ENCODE measurements at regions not wholly inside any gene's neighbourhood (a gene's known extent, or its start where the extent isn't known, plus 50 kb on each side); places are given as distances from the start of the nearest gene placed in this dataset.
"Not testable (repeated sequence)": the region's sequence is repeated elsewhere in the genome, so short reads cannot be mapped to it uniquely, and the experiment has no call there.

DNA sequence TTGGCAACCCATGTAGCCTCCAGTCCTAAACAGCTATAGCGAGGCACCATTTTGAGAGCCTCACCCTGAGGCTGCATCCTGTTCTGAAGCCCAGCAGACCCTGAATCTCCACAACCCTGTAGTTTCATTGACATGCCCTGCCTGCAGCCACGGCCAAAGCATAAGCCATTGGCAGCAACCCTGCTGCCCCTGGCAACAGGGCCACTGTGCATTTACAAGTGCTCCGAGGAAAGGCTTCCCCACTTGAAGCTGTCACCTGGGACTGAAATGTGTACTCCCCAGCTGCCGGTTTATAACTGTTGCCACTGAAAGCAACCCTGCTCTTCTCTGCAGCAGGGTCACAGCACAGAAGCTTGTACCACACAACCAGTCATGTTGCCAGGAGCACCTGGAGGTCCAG lies 124.2 kb upstream of the OLFM3 start:
- Histone ChIP-seq H3K36me3 (ENCODE audit: control insufficient read depth in 1 of 2, insufficient read depth in 2 of 2, low read length in 1 of 2) (no peaks in the 10 kb centered on the region), H3K27me3 (ENCODE audit: control insufficient read depth in 1 of 2, insufficient read depth in 2 of 2, low read length in 1 of 2) (no peaks in the 10 kb centered on the region), H3K27ac (ENCODE audit: low read depth in 1 of 2, low read length in 2 of 2) (no peak overlapping the region), H3K4me1 (ENCODE audit: control insufficient read depth in 1 of 2, insufficient read depth in 2 of 2, low read length in 2 of 2) (no peaks in the 10 kb centered on the region), H3K4me3 (ENCODE audit: low read length in 2 of 2) (no peak overlapping the region), H3K9me3 (ENCODE audit: control insufficient read depth, low read length) (peaks cover 1% of the 10 kb centered on the region)
- intact Hi-C loops (cut with DNase I): no loop called here
- ATAC-seq (ENCODE audit: low FRiP score) (no peak), DNase-seq (no peak)
- WGBS, 2 donors: 85 to 87% methylated on average over 4 of the region's 4 CpGs

DNA sequence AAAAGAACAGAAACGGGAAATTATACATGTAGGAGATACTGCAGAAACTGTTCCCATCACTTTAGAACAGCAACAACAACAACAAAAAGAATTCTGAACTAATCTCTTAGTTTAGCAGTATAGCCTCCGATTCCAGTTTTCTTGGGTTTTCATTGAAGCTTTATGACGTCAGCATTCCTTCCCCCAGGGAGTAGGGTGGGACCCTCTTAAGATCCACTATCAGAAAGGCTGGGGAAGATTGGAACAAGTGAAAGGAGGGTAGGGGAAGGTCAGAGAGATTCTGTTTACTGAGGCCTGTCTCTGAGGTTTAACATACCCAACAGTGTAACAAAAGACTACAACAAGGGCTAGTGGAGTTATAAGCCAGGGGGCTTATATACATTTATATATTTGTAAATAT lies 121.4 kb upstream of the OLFM3 start:
- no peaks in the 10 kb centered on the region for H3K27me3 ChIP-seq (ENCODE audit: control insufficient read depth in 1 of 2, insufficient read depth in 2 of 2, low read length in 1 of 2)
- intact Hi-C loops (cut with DNase I): no loop called here

DNA sequence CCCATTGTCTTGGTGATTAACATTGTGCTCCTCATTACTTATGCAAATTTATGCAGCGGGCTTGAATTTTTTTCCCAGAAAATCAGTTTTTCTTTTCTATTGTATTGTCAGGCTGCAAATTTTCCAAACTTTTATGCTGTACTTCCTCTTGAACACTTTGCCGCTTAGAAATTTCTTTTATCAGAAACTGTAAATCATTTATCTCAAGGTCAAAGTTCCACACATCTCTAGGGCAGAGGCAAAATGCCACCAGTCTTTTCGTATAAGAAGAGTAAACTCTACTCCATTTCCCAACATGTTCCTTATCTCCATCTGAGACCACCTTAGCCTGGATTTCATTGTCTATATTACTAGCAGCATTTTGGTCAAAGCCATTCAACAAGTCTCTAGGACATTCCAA lies 113.9 kb upstream of the OLFM3 start:
- WGBS, 2 donors: 73 to 77% methylated on average over 3 of the region's 3 CpGs

More for the DNA sequence above, 121.4 kb upstream of the OLFM3 start:
- Histone ChIP-seq H3K27ac (ENCODE audit: low read depth in 1 of 2, low read length in 2 of 2) (no peak overlapping the region), H3K4me3 (ENCODE audit: low read length in 2 of 2) (no peak overlapping the region), H3K36me3 (ENCODE audit: control insufficient read depth in 1 of 2, insufficient read depth in 2 of 2, low read length in 1 of 2) (no peaks in the 10 kb centered on the region), H3K4me1 (ENCODE audit: control insufficient read depth in 1 of 2, insufficient read depth in 2 of 2, low read length in 2 of 2) (no peaks in the 10 kb centered on the region), H3K9me3 (ENCODE audit: control insufficient read depth, low read length) (peaks cover 1% of the 10 kb centered on the region)
- ATAC-seq (ENCODE audit: low FRiP score) (no peak), DNase-seq (no peak)
- 46 to 49% methylated on average over 3 of the region's 3 CpGs for WGBS, 2 donors

DNA sequence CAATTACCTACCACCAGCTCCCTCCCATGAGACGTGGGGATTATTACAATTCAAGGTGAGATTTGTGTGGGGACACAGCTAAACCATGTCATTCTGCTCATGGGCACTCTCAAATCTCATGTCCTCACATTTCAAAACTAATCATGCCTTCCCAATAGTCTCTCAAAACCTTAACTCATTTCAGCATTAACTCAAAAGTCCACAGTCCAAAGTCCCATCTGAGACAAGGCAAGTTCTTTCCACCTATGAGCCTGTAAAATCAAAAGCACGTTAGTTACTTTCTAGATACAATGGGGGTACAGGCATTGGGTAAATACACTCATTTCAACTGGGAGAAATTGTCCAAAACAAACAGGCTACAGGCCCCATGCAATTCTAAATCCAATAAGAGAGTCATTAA lies 112.8 kb upstream of the OLFM3 start:
- H3K27ac ChIP-seq (ENCODE audit: low read depth in 1 of 2, low read length in 2 of 2); H3K36me3 ChIP-seq (ENCODE audit: control insufficient read depth in 1 of 2, insufficient read depth in 2 of 2, low read length in 1 of 2); H3K27me3 ChIP-seq (ENCODE audit: control insufficient read depth in 1 of 2, insufficient read depth in 2 of 2, low read length in 1 of 2); DNase-seq; H3K4me1 ChIP-seq (ENCODE audit: control insufficient read depth in 1 of 2, insufficient read depth in 2 of 2, low read length in 2 of 2); H3K9me3 ChIP-seq (ENCODE audit: control insufficient read depth, low read length); ATAC-seq (ENCODE audit: low FRiP score); H3K4me3 ChIP-seq (ENCODE audit: low read length in 2 of 2); intact Hi-C loops (cut with DNase I): not testable (repeated sequence)
- WGBS, 2 donors: 55 to 63% methylated on average over 2 of the region's 2 CpGs

More for the DNA sequence above, 113.9 kb upstream of the OLFM3 start:
- Histone ChIP-seq H3K4me1 (ENCODE audit: control insufficient read depth in 1 of 2, insufficient read depth in 2 of 2, low read length in 2 of 2) (no peaks in the 10 kb centered on the region), H3K27ac (ENCODE audit: low read depth in 1 of 2, low read length in 2 of 2) (no peak overlapping the region), H3K27me3 (ENCODE audit: control insufficient read depth in 1 of 2, insufficient read depth in 2 of 2, low read length in 1 of 2) (no peaks in the 10 kb centered on the region), H3K36me3 (ENCODE audit: control insufficient read depth in 1 of 2, insufficient read depth in 2 of 2, low read length in 1 of 2) (no peaks in the 10 kb centered on the region), H3K4me3 (ENCODE audit: low read length in 2 of 2) (no peak overlapping the region), H3K9me3 (ENCODE audit: control insufficient read depth, low read length) (no peaks in the 10 kb centered on the region)
- DNase-seq (no peak), ATAC-seq (ENCODE audit: low FRiP score) (no peak)
- intact Hi-C loops (cut with DNase I): no loop called here

DNA sequence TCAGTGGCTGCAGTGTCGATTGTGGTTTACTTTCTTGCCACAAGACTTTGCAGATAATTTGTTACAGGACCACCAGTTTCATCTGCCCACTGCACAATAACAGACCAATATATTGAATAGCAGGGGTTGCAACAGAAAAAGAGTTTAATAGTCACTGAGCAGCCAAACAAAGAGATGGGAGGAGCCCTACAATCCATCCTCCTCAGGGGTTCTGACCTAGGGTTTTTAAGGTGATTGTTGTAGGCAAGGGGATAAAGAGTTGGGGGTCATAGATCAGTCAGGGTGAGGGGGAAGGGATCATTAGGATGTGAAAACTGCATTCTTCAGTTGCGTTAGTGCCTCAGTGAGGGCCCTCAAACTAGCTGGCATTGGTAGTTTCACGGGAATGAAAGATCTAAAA lies 110.7 kb upstream of the OLFM3 start:
- H3K36me3 ChIP-seq (ENCODE audit: control insufficient read depth in 1 of 2, insufficient read depth in 2 of 2, low read length in 1 of 2): no peaks in the 10 kb centered on the region
- no peak for DNase-seq
- intact Hi-C loops (cut with DNase I): no loop called here
- H3K27me3 ChIP-seq (ENCODE audit: control insufficient read depth in 1 of 2, insufficient read depth in 2 of 2, low read length in 1 of 2): no peaks in the 10 kb centered on the region
- H3K4me3 ChIP-seq (ENCODE audit: low read length in 2 of 2): no peak overlapping the region
- H3K27ac ChIP-seq (ENCODE audit: low read depth in 1 of 2, low read length in 2 of 2): no peak overlapping the region
- no peak for ATAC-seq (ENCODE audit: low FRiP score)
- H3K4me1 ChIP-seq (ENCODE audit: control insufficient read depth in 1 of 2, insufficient read depth in 2 of 2, low read length in 2 of 2): no peaks in the 10 kb centered on the region
- whole genome bisulfite sequencing, 2 donors: 40 to 55% methylated on average over 3 of the region's 3 CpGs
- H3K9me3 ChIP-seq (ENCODE audit: control insufficient read depth, low read length): no peaks in the 10 kb centered on the region

DNA sequence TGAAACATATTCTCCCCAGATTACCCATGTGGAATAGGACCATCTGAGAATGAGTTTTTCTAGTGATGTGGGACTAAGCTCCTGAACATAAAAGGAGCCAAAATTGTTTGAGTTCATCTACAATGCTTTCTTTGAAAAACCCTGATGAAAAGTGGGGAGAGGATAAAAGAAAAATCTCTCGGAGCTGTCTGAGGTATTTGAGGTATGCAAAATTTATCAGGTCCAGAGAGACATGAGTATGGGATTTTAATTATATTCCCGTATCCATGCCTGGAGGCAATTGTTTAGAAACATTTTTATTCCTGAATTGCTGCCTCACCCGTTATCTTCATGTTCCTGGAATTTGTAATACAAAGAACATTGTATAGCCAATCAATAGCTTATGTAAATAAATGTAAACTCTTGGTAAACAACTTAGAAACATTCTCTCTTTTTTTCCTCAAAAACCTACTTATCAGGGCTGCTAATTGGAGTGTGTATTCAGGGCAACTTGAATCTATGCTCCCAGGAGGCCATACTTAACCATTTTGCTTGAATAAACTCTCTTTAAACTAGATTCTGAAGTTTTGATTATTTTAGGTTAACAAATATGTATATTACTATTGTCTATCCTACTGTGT lies 109.3 kb upstream of the OLFM3 start:
- Histone ChIP-seq H3K27ac (ENCODE audit: low read depth in 1 of 2, low read length in 2 of 2) (no peak overlapping the region), H3K36me3 (ENCODE audit: control insufficient read depth in 1 of 2, insufficient read depth in 2 of 2, low read length in 1 of 2) (no peaks in the 10 kb centered on the region), H3K4me1 (ENCODE audit: control insufficient read depth in 1 of 2, insufficient read depth in 2 of 2, low read length in 2 of 2) (no peaks in the 10 kb centered on the region), H3K4me3 (ENCODE audit: low read length in 2 of 2) (no peak overlapping the region), H3K9me3 (ENCODE audit: control insufficient read depth, low read length) (no peaks in the 10 kb centered on the region), H3K27me3 (ENCODE audit: control insufficient read depth in 1 of 2, insufficient read depth in 2 of 2, low read length in 1 of 2) (no peaks in the 10 kb centered on the region)
- no peak for ATAC-seq (ENCODE audit: low FRiP score)
- intact Hi-C loops (cut with DNase I): no loop called here
- WGBS, 2 donors: 15 to 18% methylated on average over 3 of the region's 3 CpGs
- no peak for DNase-seq

DNA sequence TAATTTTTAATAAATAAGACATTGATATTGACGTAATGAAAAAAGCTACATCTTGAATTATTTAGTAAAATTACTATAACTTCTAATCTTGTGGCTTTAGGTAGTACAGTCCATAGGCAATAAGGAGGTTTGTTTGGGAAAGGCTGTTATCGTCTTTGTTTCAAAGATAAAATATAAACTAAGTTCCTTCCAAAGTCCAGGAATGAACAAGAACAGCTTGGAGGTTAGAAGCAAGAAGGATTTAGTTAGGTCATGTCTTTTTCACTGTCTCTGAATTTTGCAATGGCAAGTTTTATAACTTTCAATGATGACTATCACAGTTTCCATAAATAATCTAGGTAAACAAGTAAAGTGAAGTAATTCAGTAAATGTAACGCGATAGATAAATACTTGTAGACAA lies 106.9 kb upstream of the OLFM3 start:
- no peaks in the 10 kb centered on the region for H3K27me3 ChIP-seq (ENCODE audit: control insufficient read depth in 1 of 2, insufficient read depth in 2 of 2, low read length in 1 of 2)
- 72 to 84% methylated on average over 4 of the region's 4 CpGs for WGBS, 2 donors
- no peak overlapping the region for H3K27ac ChIP-seq (ENCODE audit: low read depth in 1 of 2, low read length in 2 of 2)
- no peaks in the 10 kb centered on the region for H3K4me1 ChIP-seq (ENCODE audit: control insufficient read depth in 1 of 2, insufficient read depth in 2 of 2, low read length in 2 of 2)
- ATAC-seq (ENCODE audit: low FRiP score) (no peak), DNase-seq (no peak)
- no peak overlapping the region for H3K4me3 ChIP-seq (ENCODE audit: low read length in 2 of 2)
- intact Hi-C loops (cut with DNase I): no loop called here
- no peaks in the 10 kb centered on the region for H3K9me3 ChIP-seq (ENCODE audit: control insufficient read depth, low read length)
- no peaks in the 10 kb centered on the region for H3K36me3 ChIP-seq (ENCODE audit: control insufficient read depth in 1 of 2, insufficient read depth in 2 of 2, low read length in 1 of 2)

DNA sequence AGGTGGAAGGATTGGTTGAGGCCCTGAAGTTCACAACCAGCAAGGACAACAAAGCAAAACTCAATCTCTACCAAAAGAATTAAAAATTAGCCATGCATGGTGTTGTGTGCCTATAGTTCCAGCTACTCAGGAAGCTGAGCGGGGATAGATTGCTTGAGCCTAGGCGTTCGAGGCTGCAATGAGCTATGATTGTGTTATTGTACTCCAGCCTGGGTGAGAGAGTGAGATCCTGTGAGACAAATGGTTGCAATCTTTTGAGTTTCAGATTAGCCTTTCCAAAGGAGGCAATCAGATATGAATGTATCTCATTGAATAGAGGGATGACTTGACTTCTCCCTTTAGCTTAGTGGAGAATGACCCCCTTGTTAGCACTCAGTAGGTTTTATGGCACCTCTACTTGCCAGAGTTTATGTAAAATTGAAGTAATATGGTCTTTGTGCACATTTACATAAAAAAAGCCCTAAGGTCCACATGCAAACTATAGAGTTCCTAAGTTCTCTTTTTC lies 105.6 kb upstream of the OLFM3 start:
- Histone ChIP-seq H3K27ac (ENCODE audit: low read depth in 1 of 2, low read length in 2 of 2) (no peak overlapping the region), H3K27me3 (ENCODE audit: control insufficient read depth in 1 of 2, insufficient read depth in 2 of 2, low read length in 1 of 2) (no peaks in the 10 kb centered on the region), H3K9me3 (ENCODE audit: control insufficient read depth, low read length) (no peaks in the 10 kb centered on the region), H3K4me1 (ENCODE audit: control insufficient read depth in 1 of 2, insufficient read depth in 2 of 2, low read length in 2 of 2) (no peaks in the 10 kb centered on the region), H3K36me3 (ENCODE audit: control insufficient read depth in 1 of 2, insufficient read depth in 2 of 2, low read length in 1 of 2) (no peaks in the 10 kb centered on the region), H3K4me3 (ENCODE audit: low read length in 2 of 2) (no peak overlapping the region)
- 84 to 89% methylated on average over 3 of the region's 3 CpGs for WGBS, 2 donors
- DNase-seq (no peak), ATAC-seq (ENCODE audit: low FRiP score) (no peak)
- intact Hi-C loops (cut with DNase I): no loop called here

DNA sequence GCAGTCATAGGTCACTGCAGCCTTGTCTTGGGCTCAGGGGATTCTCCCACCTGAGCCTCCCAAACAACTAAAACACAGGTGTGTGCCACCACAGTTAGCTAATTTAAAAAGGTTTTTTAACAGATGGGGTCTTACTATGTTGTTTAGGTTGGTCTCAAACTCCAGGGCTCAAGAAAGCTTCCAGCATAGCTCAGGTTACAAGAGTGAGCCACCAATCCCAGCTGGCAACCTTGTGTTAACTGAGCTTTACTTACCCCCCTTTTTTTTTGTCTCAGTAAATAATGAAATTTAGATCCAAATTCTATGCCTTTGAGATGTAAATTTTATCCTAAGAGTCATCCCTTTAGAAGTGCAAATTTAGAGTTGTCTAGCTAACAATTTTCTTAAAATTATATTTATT lies 103.9 kb upstream of the OLFM3 start:
- ATAC-seq (ENCODE audit: low FRiP score) (no peak), DNase-seq (no peak)
- H3K27me3 ChIP-seq (ENCODE audit: control insufficient read depth in 1 of 2, insufficient read depth in 2 of 2, low read length in 1 of 2): no peaks in the 10 kb centered on the region
- no peaks in the 10 kb centered on the region for H3K4me1 ChIP-seq (ENCODE audit: control insufficient read depth in 1 of 2, insufficient read depth in 2 of 2, low read length in 2 of 2)
- H3K27ac ChIP-seq (ENCODE audit: low read depth in 1 of 2, low read length in 2 of 2): no peak overlapping the region
- intact Hi-C loops (cut with DNase I): no loop called here
- no peaks in the 10 kb centered on the region for H3K36me3 ChIP-seq (ENCODE audit: control insufficient read depth in 1 of 2, insufficient read depth in 2 of 2, low read length in 1 of 2)
- H3K4me3 ChIP-seq (ENCODE audit: low read length in 2 of 2): no peak overlapping the region
- H3K9me3 ChIP-seq (ENCODE audit: control insufficient read depth, low read length): no peaks in the 10 kb centered on the region

Data from aorta (tissue), 5 donors.